Left ventricle myocardium inferior (tissue), 1 donor: ENCODE measurements at regions not wholly inside any gene's neighbourhood (a gene's known extent, or its start where the extent isn't known, plus 50 kb on each side); places are given as distances from the start of the nearest gene placed in this dataset.

ENCODE experiments used
- DNase-seq: peaks from one replicate; pipeline ENCODE4 v3.0.0-alpha.2; 2020
- H3K27ac ChIP-seq: fragments of 200-600 bp; replicated peaks from 2 replicates; pipeline ENCODE4 v1.8.0; 2021
- H3K27me3 ChIP-seq: fragments of 200-600 bp; 2 replicates; pipeline ENCODE4 v1.8.0; 2021; ENCODE audit warnings: low read depth
- H3K36me3 ChIP-seq: fragments of 200-600 bp; 2 replicates; pipeline ENCODE4 v1.8.0; 2021
- H3K4me1 ChIP-seq: fragments of 200-600 bp; 2 replicates; pipeline ENCODE4 v1.8.0; 2021
- H3K4me3 ChIP-seq: fragments of 200-600 bp; 2 replicates; pipeline ENCODE4 v1.8.0; 2021; ENCODE audit warnings: mild to moderate bottlenecking, moderate library complexity
- H3K9me3 ChIP-seq: fragments of 200-600 bp; replicated peaks from 2 replicates; pipeline ENCODE4 v1.8.0; 2021
- CTCF ChIP-seq: fragments of 200-600 bp; IDR thresholded peaks from 2 replicates; pipeline ENCODE4 v1.8.0; 2021; ENCODE audit warnings: antibody characterized with exemption, mild to moderate bottlenecking, borderline replicate concordance
- intact Hi-C: fragments of 100-400 bp; cut with micrococcal nuclease; formaldehyde crosslinking; loops from one replicate; pipeline ENCODE4 v1.11.0; 2022
- donor health status: DM: no; HTN: yes; CAD: no; lungs with severe emphysema.

GRCh38 chr12:24280056-24280842 lies 330.8 kb upstream of the SOX5 start:
- no peaks in the 10 kb centered on the region for H3K27me3 ChIP-seq
- intact Hi-C loops: no loop called here
- H3K9me3 ChIP-seq: no peaks in the 10 kb centered on the region
- no peaks in the 10 kb centered on the region for H3K4me1 ChIP-seq
- no peaks in the 10 kb centered on the region for H3K36me3 ChIP-seq
- H3K27ac ChIP-seq: no peak overlapping the region
- TF ChIP-seq CTCF: no peak
- DNase-seq: no peak
- H3K4me3 ChIP-seq: no peak overlapping the region

GRCh38 chr12:24278832-24279231 lies 329.4 kb upstream of the SOX5 start:
- H3K4me3 ChIP-seq: no peak overlapping the region

GRCh38 chr12:24270965-24271364 lies 321.5 kb upstream of the SOX5 start:
- TF ChIP-seq CTCF: no peak
- no peaks in the 10 kb centered on the region for H3K27me3 ChIP-seq
- no peak overlapping the region for H3K27ac ChIP-seq
- intact Hi-C loops: no loop called here
- H3K4me3 ChIP-seq: no peak overlapping the region
- H3K4me1 ChIP-seq: no peaks in the 10 kb centered on the region
- H3K9me3 ChIP-seq: no peaks in the 10 kb centered on the region
- H3K36me3 ChIP-seq: no peaks in the 10 kb centered on the region
- no peak for DNase-seq

More at GRCh38 chr12:24278832-24279231, 329.4 kb upstream of the SOX5 start:
- no peak for TF ChIP-seq CTCF
- Histone ChIP-seq H3K4me1 (no peaks in the 10 kb centered on the region), H3K9me3 (no peaks in the 10 kb centered on the region), H3K27ac (no peak overlapping the region), H3K36me3 (no peaks in the 10 kb centered on the region), H3K27me3 (no peaks in the 10 kb centered on the region)
- DNase-seq: no peak
- intact Hi-C loops: no loop called here

GRCh38 chr12:24270464-24270863 lies 321.0 kb upstream of the SOX5 start:
- no peak overlapping the region for H3K27ac ChIP-seq
- no peaks in the 10 kb centered on the region for H3K36me3 ChIP-seq
- intact Hi-C loops: no loop called here
- no peaks in the 10 kb centered on the region for H3K27me3 ChIP-seq
- no peak for DNase-seq
- no peak for TF ChIP-seq CTCF
- no peaks in the 10 kb centered on the region for H3K4me1 ChIP-seq
- no peaks in the 10 kb centered on the region for H3K9me3 ChIP-seq
- H3K4me3 ChIP-seq: no peak overlapping the region

GRCh38 chr12:24268663-24269186 lies 319.3 kb upstream of the SOX5 start:
- Histone ChIP-seq H3K27me3 (no peaks in the 10 kb centered on the region), H3K9me3 (no peaks in the 10 kb centered on the region), H3K27ac (no peak overlapping the region), H3K4me3 (no peak overlapping the region), H3K36me3 (no peaks in the 10 kb centered on the region), H3K4me1 (no peaks in the 10 kb centered on the region)
- intact Hi-C loops: no loop called here
- TF ChIP-seq CTCF: no peak
- no peak for DNase-seq
